Choroid plexus epithelial cell (primary cell): ENCODE measurements at regions not wholly inside any gene's neighbourhood (a gene's known extent, or its start where the extent isn't known, plus 50 kb on each side); places are given as distances from the start of the nearest gene placed in this dataset.
A peak's percentile ranks its signal among the peaks of the same experiment; 100 is the strongest.

ENCODE experiments used
- DNase-seq: peaks from one replicate; pipeline ENCODE4 v3.0.0-alpha.2; 2010; ENCODE audit warnings: low read depth
- H3K4me3 ChIP-seq: 2 replicates; pipeline ENCODE4 v1.5.1; 2011; ENCODE audit warnings: low read depth, mild to moderate bottlenecking, control low read depth, low read length, moderate library complexity
- TF ChIP-seq, protein P1 (sequence below): conservative IDR thresholded peaks from 2 replicates; pipeline ENCODE4 v1.5.1; 2011; ENCODE audit warnings: low read depth, mild to moderate bottlenecking, control low read depth, inconsistent platforms, low read length, moderate library complexity

DNA sequence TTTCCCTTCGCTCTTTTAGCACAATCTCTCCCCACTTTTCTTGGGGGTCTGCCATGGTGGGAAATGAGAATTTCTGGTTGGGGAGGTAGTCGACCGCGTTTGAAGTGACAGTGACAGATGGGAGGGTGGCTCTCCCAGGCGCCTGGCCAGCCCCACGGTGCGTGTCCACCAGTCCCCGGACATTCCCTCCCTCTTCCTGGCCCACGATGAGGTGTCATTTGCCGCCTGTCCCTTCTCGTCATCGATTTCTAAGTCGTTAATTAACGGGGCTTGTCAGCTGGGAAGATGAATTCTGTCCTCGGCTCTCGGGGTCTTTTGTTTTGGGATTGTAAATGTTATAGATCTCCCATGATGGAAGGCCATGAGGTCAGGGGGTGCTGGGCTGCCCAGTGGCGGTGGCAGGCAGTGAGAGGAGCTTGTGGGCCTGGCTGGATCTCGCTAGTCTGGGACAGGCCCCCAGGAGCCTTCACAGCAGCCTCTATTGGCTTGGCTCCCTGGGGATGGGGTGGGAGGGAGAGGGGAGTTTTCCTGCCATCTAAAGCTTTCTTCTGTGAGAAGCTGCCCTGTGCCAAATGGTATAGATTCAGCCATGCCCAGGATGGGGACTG, 164.2 kb downstream of the MRM1 start:
- H3K4me3 ChIP-seq, result no peak overlapping the region
- no peak for DNase-seq
- TF ChIP-seq, protein P1, sequence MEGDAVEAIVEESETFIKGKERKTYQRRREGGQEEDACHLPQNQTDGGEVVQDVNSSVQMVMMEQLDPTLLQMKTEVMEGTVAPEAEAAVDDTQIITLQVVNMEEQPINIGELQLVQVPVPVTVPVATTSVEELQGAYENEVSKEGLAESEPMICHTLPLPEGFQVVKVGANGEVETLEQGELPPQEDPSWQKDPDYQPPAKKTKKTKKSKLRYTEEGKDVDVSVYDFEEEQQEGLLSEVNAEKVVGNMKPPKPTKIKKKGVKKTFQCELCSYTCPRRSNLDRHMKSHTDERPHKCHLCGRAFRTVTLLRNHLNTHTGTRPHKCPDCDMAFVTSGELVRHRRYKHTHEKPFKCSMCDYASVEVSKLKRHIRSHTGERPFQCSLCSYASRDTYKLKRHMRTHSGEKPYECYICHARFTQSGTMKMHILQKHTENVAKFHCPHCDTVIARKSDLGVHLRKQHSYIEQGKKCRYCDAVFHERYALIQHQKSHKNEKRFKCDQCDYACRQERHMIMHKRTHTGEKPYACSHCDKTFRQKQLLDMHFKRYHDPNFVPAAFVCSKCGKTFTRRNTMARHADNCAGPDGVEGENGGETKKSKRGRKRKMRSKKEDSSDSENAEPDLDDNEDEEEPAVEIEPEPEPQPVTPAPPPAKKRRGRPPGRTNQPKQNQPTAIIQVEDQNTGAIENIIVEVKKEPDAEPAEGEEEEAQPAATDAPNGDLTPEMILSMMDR, result no peak

DNA sequence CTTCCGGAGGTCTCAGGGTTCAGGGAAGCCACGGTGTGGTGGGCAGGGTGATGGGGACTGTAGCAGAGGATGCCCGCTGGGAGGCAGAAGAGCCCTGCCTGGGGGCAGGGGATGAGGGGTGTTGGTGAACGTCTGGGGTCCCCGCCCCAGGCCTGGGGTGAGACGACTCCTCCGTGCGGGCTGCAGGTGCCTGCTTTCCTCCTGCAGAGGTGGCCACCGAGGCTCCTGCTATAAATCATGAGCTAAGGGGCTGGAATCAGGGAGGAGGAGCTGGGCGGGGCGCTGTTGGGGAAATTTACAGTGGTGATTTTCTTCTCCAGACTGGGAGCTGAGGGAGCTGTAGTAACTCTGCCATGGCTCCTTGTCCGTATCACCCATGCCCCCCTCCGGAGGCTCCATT, 167.0 kb downstream of the MRM1 start:
- H3K4me3 ChIP-seq, result no peak overlapping the region
- TF ChIP-seq, protein P1, result peak; percentile 31
- DNase-seq, result no peak

DNA sequence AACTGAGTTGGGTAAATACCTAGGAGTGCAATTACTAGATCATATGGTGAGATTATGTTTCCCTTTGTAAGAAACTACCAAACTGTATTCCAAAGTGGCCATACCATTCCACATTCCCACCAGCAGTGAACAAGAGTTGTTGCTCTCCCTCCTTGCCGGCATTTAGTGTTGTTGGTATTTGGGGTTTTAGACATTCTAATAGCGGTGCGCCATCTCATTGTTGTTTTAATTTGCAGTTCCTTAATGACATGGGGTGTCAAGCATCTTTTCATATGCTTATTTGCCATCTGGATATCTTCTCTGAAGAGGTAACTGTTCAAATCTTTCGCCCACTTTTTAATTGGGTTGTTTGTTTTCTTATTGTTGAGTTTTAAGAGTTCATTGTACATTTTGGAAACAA, 164.2 kb upstream of the LHX1 start:
- DNase-seq, result no peak
- TF ChIP-seq, protein P1, result no peak
- no peak overlapping the region for H3K4me3 ChIP-seq

DNA sequence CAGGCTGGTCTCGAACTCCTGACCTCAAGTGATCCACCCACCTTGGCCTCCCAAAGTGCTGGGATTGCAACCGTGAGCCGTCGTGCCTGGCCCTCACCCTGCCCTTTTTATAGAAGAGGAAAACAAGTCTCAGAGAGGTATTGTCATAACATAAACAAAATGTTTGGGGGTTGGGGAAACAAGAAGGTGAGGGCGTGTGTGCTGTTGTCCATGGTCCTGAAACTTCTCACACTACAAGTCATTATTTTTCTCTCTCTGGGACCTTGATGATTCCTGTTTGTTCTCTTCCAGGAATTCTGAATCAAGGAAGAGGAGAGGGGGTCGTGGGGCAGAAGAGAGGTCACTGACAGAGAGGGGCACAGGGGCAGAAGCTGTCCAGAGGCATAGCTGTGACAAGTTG, 160.2 kb upstream of the LHX1 start:
- DNase-seq, result peak; percentile 17
- H3K4me3 ChIP-seq, result no peak overlapping the region
- TF ChIP-seq, protein P1, result no peak

DNA sequence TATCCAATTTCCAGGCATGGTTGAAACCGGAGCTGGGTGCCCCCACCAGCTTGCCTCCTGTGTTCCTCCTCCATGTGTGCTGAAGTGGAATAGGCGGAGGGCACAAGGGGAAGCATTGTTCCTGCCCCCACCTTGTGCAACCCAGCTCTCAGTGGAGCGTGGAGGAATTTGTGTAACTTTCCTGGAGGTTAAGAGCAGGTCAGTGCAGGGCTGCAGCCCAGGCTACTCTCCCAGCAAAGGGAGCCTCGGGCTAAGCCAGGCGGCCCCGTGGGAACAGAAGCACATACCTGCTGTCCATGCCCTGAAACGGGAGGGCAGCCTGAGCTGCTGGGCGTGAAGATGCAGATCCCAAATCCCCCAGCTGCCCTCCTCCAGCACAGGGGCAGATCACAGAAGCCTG, 158.8 kb upstream of the LHX1 start:
- TF ChIP-seq, protein P1, result no peak
- no peak overlapping the region for H3K4me3 ChIP-seq
- DNase-seq, result no peak

DNA sequence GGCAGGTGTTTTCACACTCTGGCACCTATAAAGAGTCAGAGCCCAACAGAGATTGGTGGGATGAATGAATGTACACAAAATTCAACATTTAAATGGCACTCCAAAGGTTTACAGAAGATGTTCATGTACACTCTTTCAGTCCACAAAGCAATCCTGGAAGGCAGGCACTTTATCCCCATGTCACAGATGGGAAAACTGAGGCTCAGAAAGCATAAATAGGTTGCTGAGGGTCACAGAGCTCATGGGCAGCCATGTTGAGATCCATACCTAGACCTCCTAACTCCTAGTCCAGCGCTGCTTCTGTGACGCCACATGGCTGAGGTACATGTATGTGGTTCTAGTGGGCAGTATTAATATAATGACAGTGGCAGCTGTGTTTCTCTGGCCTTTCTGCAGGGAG, 157.7 kb upstream of the LHX1 start:
- DNase-seq, result no peak
- H3K4me3 ChIP-seq, result no peak overlapping the region
- TF ChIP-seq, protein P1, result no peak

DNA sequence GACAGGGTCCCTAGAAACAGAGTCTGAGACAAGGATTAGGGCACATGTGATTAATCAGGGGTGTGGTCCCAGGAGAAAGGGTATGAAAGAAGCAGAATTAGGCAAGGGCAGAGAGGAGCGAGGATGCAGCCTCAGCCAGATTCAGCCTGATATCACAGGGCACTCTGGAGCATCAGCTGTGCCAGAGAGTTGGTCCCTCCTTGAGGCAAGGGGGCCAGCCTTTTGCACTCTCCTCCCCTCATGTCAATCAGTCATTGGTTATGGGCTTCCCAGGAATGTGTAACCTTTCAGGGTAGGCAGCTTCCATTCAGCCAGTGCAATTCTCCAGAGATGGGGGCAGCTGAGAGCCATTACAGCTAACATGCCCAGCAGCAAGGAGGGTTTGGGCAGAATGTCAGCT, 152.6 kb upstream of the LHX1 start:
- TF ChIP-seq, protein P1, result no peak
- DNase-seq, result no peak
- H3K4me3 ChIP-seq, result no peak overlapping the region
